H1 (cell line): ENCODE measurements at regions not wholly inside any gene's neighbourhood (a gene's known extent, or its start where the extent isn't known, plus 50 kb on each side); places are given as distances from the start of the nearest gene placed in this dataset.

Experiments
- BACH1 ChIP-seq: IDR thresholded peaks from 2 replicates; pipeline ENCODE4 v1.6.1; 2012; ENCODE audit warnings: low read length, improper control_type of control experiment
- CHD2 ChIP-seq: IDR thresholded peaks from 2 replicates; pipeline ENCODE4 v1.6.1; 2012; ENCODE audit warnings: low read length, improper control_type of control experiment
- EZH2 ChIP-seq: fragments of 200-600 bp; sonication (generic); IDR thresholded peaks from 2 replicates; pipeline ENCODE4 v1.7.1; 2012; ENCODE audit warnings: low read depth, mild to moderate bottlenecking, moderate library complexity, low read length, inconsistent platforms; ENCODE audit not compliant: severe bottlenecking
- HDAC6 ChIP-seq: IDR thresholded peaks from one replicate; pipeline ENCODE4 v1.7.1; 2012; ENCODE audit warnings: low read depth, mild to moderate bottlenecking, inconsistent platforms, low read length, moderate library complexity
- KDM5A ChIP-seq: fragments of 200-600 bp; IDR thresholded peaks from 2 replicates; pipeline ENCODE4 v1.7.1; 2012; ENCODE audit warnings: mild to moderate bottlenecking, low read length, inconsistent platforms, mixed read lengths
- NRF1 ChIP-seq: IDR thresholded peaks from 2 replicates; pipeline ENCODE4 v1.6.1; 2011; ENCODE audit warnings: mild to moderate bottlenecking, low read depth, low read length, improper control_type of control experiment
- POLR2A ChIP-seq, 2 experiments: IDR thresholded peaks; 1 replicate in 1 of 2; 2 replicates in 1 of 2; pipeline ENCODE4 v1.6.1; 2011; ENCODE audit warnings: low read depth in 2 of 2, low read length in 2 of 2, mild to moderate bottlenecking in 2 of 2; ENCODE audit errors: control extremely low read depth in 1 of 2
- RAD21 ChIP-seq, 2 experiments: IDR thresholded peaks in 1 of 2; conservative IDR thresholded peaks in 1 of 2; 2 replicates each; pipeline ENCODE4 v1.6.1; 2011; ENCODE audit warnings: low read depth in 2 of 2, low read length in 2 of 2, improper control_type of control experiment in 1 of 2, inconsistent platforms in 1 of 2, mild to moderate bottlenecking in 1 of 2, moderate library complexity in 1 of 2
- RNF2 ChIP-seq: fragments of 200-900, 300-1000 bp; sonication (generic); IDR thresholded peaks from 2 replicates; pipeline ENCODE4 v1.7.1; 2016; ENCODE audit warnings: borderline replicate concordance, low read depth, mild to moderate bottlenecking, antibody characterized with exemption, low read length; ENCODE audit not compliant: poor library complexity, severe bottlenecking; ENCODE audit errors: missing control alignments
- SIN3A ChIP-seq, 2 experiments: IDR thresholded peaks in 1 of 2; conservative IDR thresholded peaks in 1 of 2; 2 replicates each; pipeline ENCODE4 v1.6.1; 2011 to 2012; ENCODE audit warnings: low read length in 2 of 2, improper control_type of control experiment in 1 of 2, low read depth in 1 of 2, mild to moderate bottlenecking in 1 of 2
- SIX5 ChIP-seq: IDR thresholded peaks from 2 replicates; pipeline ENCODE4 v1.6.1; 2011; ENCODE audit warnings: mild to moderate bottlenecking, low read depth, low read length
- TF ChIP-seq, protein P1 (sequence below), 3 experiments: IDR thresholded peaks; 1 replicate in 2 of 3; 2 replicates in 1 of 3; pipeline versions ENCODE4 v1.5.1 to v1.6.1; 2011; ENCODE audit warnings: low read length in 3 of 3, mild to moderate bottlenecking in 3 of 3, inconsistent platforms in 2 of 3, low read depth in 1 of 3, moderate library complexity in 1 of 3; ENCODE audit not compliant: insufficient read depth in 1 of 3; ENCODE audit errors: control extremely low read depth in 1 of 3
- TF ChIP-seq, protein P2 (sequence below): IDR thresholded peaks from 2 replicates; pipeline ENCODE4 v1.6.1; 2012; ENCODE audit warnings: inconsistent platforms

DNA sequence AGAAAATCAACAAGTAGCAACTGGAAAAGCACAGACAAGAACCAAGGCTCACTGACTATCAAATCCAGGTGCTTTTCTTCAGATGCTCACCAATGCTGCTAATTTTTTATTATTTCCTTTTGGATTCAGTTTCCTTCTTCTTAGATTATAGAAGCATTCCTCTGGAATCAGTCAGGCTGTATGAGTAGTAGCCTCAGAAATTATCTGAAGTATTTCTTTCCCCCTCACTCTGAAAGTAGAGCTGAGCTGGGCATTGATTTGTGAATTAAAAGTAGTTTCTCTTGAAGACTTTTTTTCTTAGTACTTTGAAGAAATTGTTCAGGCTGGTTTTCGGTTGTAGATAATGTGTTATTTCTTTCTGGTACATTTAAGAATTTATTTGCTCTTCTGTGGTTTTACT lies 273.7 kb downstream of the NOL4 start:
- TF ChIP-seq, protein P1, sequence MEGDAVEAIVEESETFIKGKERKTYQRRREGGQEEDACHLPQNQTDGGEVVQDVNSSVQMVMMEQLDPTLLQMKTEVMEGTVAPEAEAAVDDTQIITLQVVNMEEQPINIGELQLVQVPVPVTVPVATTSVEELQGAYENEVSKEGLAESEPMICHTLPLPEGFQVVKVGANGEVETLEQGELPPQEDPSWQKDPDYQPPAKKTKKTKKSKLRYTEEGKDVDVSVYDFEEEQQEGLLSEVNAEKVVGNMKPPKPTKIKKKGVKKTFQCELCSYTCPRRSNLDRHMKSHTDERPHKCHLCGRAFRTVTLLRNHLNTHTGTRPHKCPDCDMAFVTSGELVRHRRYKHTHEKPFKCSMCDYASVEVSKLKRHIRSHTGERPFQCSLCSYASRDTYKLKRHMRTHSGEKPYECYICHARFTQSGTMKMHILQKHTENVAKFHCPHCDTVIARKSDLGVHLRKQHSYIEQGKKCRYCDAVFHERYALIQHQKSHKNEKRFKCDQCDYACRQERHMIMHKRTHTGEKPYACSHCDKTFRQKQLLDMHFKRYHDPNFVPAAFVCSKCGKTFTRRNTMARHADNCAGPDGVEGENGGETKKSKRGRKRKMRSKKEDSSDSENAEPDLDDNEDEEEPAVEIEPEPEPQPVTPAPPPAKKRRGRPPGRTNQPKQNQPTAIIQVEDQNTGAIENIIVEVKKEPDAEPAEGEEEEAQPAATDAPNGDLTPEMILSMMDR (IDR thresholded peaks at IDR 0.05; ENCODE audit: control extremely low read depth in 1 of 3, insufficient read depth in 1 of 3, low read depth in 1 of 3, low read length in 3 of 3) = no peak
- TF ChIP-seq BACH1 (no peak), RNF2 (no peak), CHD2 (no peak), HDAC6 (no peak), NRF1 (no peak), SIX5 (no peak), POLR2A (IDR thresholded peaks at IDR 0.05; ENCODE audit: control extremely low read depth in 1 of 2, low read depth in 2 of 2, low read length in 2 of 2) (no peak), EZH2 (no peak), KDM5A (no peak), SIN3A (conservative IDR thresholded peaks at IDR 0.05 in 1 of 2, IDR thresholded peaks at IDR 0.05 in 1 of 2; ENCODE audit: low read depth in 1 of 2, low read length in 2 of 2) (no peak), RAD21 (IDR thresholded peaks at IDR 0.05 in 1 of 2, conservative IDR thresholded peaks at IDR 0.05 in 1 of 2; ENCODE audit: low read depth in 2 of 2, low read length in 2 of 2) (no peak)
- TF ChIP-seq, protein P2, sequence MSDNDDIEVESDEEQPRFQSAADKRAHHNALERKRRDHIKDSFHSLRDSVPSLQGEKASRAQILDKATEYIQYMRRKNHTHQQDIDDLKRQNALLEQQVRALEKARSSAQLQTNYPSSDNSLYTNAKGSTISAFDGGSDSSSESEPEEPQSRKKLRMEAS = no peak
